ENCODE measurements at regions not wholly inside any gene's neighbourhood (a gene's known extent, or its start where the extent isn't known, plus 50 kb on each side); places are given as distances from the start of the nearest gene placed in this dataset.
"Not testable (repeated sequence)": the region's sequence is repeated elsewhere in the genome, so short reads cannot be mapped to it uniquely, and the experiment has no call there.

DNA sequence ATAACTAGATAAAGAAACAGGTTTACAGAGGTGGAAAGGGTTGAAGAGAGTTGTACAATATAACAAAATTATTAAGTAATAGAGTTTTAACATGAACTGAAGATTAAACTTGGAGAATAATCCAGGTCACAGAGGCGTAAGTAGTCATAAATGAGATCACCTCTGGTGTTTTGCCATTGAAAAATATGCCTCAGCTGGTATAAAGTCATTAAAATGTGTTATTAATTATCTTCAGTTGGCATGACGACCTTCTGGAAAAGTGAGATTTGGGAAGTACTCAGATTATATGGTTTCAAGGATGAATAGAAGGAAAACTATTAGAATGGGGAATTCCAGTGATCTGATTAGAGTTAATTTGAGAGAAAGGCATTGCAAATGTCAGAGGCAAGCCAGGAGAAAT lies 237.5 kb upstream of the ANXA10 start:
- DNase-seq: no peak

GRCh38 chr4:167858127-167858526 lies 234.2 kb upstream of the ANXA10 start:
- DNase-seq: not testable (repeated sequence)

- DNase-seq: no peak
Measured at GRCh38 chr4:167867191-167867590, 225.1 kb upstream of the ANXA10 start.

GRCh38 chr4:167868163-167868562 lies 224.2 kb upstream of the ANXA10 start:
- DNase-seq: no peak

DNA sequence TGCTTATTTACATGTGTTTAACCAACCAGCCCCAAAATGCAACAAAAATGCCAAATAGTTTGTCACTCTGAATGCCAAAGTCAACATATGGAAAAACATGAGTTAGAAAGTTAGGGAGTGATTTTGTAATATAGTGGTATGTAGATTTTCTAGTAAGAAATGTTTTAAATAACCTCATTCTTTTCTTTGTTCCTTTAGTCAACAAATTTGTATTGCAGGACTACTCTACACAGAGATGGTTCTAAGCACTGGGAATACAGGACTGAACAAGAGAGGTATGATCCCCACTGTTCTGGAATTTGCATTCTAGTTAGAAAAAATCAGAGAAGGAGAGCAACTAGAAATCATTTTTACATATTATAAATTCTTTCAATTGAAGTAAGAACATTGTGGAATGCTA lies 218.8 kb upstream of the ANXA10 start:
- DNase-seq: no peak

- not testable (repeated sequence) for DNase-seq
Measured at GRCh38 chr4:167876091-167876490, 216.2 kb upstream of the ANXA10 start.

- DNase-seq: not testable (repeated sequence)
Measured at GRCh38 chr4:167877826-167878225, 214.5 kb upstream of the ANXA10 start.

- no peak for DNase-seq
Measured at GRCh38 chr4:167883266-167883665, 209.1 kb upstream of the ANXA10 start.

DNA sequence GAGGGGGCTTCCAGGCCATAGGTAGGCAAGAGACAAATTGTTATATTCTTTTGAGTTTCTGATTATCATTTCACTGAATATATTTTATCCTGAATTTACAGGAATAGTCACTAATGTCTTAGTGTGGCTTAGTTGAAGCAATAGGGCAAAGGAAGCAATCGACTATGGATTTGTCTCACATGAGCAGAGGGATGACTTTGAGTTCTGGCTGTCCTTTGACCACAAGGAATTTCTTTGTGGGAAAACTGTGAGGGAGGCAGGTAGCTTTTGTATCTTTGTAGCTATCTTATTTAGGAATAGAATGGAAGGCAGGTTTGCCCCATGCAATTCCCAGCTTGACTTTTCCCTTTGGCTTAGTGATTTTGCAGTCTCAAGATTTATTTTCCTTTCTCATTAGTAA lies 207.3 kb upstream of the ANXA10 start:
- no peak for DNase-seq

- DNase-seq: no peak
Measured at GRCh38 chr4:167885872-167886271, 206.5 kb upstream of the ANXA10 start.

DNA sequence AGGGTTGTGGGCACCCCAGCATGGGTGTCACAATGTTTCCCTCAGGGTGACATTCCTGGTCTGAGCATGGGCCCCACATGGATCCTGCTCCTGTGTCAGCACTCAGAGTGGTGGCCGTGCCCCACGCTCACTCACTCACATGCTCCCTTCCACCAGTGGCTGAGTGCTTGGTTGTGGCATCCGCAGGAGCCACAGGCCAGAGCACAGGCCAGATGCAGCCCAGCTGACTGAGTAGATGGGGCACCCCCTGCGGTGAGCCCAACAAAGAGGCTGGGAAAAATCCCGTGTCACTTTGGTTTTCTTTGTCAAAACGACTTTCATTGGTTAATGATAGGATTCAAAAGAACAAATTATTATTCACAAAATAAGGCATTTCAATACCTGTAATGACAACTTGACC lies 204.6 kb upstream of the ANXA10 start:
- DNase-seq: no peak

DNA sequence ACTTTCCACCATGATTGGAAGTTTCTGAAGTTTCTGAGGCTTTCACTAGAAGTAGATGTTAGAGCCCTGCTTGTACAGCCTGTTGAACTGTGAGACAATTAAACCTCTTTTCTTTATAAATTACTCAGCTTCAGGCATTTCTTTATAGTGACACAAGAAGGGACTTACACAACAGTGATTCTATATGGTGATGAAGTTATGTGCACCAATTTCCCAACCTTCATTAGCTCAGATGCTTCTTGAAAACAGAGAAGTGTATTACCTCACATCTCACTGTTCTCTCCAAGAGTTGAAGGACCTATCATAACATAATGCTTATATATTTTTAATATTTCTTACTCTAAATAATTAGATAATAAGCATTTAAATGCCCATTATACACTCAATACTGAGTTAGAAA lies 202.1 kb upstream of the ANXA10 start:
- no peak for DNase-seq

DNA sequence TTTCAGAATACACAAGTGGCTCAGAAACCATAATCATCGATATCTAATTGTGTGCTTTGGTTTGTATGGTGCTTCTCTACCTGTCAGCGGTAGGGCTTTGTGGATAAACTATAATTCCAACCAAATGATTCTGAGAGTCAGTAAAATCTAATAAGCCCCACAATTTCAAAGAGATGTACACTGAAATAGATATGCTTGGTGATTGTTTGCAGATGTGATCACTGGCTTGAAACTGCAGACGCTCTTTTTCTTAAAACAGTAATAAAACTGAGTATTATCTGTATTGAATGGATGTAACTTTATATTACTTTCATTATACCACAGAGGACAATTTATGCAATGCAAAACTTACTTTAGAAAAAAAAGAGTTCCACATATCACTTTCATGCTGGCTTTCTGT lies 198.8 kb upstream of the ANXA10 start:
- DNase-seq: no peak

DNA sequence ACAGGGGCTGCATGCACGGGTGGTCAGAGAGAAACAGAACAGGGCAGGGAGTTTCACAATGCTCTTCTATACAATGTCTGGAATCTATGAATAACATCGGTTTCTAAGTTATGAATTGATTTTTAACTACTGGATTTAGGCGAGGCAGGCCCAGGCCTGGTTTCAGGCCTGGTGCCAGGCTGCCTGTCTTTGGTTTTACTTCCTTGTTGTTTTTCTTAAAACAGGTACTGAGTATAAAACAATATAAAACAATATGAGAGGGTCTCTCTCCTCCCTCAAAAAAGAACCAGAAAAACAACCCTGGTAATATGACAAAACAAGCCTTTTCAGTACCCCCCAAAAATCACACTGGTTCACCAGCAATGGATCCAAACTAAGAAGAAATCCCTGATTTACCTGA lies 196.1 kb upstream of the ANXA10 start:
- DNase-seq: not testable (repeated sequence)

- DNase-seq: no peak
Measured at GRCh38 chr4:167897116-167897515, 195.2 kb upstream of the ANXA10 start.

GRCh38 chr4:167903291-167903721 lies 189.0 kb upstream of the ANXA10 start:
- no peak for DNase-seq

DNA sequence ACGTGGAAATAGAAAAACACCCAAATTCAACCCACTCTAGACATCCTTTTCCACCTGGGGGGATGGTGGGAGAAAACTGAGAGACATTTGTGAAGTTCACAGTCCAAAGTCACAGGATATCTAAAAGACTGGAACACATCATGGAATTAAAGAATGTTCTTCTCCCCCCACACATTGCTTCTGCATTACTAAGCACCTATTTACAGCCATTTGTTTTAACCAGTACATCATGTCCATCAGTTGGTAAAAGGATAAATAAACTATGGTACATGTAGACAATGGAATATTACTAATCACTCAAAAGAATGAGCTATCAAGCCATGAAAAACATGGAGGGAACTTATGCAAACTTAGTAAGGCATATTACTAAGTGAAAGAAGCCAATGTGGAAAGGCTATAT lies 185.5 kb upstream of the ANXA10 start:
- DNase-seq: no peak

GRCh38 chr4:167908816-167909215 lies 183.5 kb upstream of the ANXA10 start:
- DNase-seq: no peak

GRCh38 chr4:167912535-167912934 lies 179.8 kb upstream of the ANXA10 start:
- DNase-seq: not testable (repeated sequence)

- no peak for DNase-seq
Measured at GRCh38 chr4:167918077-167918476, 174.3 kb upstream of the ANXA10 start.

GRCh38 chr4:167930166-167930565 lies 162.2 kb upstream of the ANXA10 start:
- no peak for DNase-seq

DNA sequence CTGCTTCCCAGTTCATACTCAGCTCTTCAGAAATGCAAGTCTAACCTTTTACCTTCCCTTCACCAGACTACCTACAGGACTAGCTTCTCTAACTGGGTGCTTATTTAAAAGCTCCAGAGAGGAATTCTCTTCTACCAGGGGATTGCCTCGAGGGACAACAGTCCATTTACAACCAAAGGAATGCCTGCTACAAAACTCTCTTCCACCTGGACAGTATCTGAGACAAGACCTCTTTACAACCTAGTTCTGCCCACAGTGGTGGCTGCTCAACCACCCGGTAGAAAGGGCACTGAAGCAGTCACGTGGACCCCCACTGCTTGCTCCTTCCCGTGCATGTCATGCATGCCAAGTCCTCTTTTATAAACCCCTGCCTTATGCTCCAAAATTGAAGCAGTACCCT lies 158.1 kb upstream of the ANXA10 start:
- DNase-seq: no peak

DNA sequence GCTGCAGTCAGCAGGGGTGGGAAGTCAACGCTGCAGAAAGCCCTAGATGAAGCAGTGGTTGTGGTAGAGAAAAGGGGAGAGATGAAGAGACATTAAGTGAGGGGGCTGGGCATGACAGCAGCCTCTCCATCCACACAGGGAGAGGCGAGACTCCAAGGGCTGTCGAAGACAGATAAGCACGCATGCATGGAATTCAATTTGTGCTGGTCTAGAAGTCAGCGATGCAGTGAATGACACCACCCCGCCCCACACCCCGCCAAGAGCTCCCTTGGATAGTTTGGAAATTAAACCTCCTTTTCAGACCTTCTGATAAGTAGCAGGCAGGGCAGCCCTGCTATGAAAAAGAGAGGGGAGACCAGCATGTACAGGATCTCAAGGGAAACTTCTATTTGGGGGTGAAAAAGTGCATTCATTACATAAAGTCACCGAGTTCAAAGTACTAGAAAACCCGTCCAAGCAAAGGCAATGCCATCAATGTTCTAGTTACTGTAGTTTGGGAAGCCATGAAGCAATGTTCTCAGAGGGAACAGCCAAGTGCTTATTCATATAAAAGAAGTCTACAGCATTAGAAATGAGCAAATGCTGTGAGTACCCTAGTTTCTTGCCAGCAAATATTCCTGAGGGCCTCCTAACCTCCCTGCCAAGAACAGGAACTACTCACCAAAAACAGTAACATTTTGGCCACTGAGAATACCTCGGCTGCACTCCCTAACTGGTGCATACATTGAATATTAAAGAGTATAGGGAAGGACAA lies 152.3 kb upstream of the ANXA10 start:
- DNase-seq: no peak

DNA sequence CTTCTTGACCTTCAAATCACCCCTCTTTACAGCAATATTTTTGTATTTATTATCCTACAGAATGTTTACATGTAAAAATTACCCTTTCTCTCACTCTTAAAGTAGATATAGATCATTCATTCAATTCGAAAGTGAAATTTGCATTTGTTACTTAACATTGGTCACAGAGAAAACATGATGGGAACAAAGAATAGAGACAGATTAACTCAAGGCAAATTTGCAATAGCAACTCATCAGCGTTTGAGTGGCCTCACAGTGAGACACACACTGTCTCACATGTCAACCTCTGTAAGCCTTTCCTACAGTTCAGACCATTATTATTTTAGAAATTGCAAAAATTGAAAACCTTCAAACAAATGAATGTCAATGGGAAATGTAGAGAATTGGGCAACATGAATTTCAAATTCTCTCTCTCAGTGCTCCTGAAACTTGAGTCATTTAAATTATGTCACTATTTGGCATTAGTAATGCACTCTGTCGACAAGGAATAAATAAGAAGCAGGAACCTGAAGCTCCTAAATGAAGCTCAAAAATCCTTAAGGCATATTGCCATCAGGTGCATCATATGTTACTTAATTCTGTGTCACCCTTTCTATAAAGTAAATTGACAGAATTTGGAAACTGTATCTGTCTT lies 148.3 kb upstream of the ANXA10 start:
- no peak for DNase-seq

DNA sequence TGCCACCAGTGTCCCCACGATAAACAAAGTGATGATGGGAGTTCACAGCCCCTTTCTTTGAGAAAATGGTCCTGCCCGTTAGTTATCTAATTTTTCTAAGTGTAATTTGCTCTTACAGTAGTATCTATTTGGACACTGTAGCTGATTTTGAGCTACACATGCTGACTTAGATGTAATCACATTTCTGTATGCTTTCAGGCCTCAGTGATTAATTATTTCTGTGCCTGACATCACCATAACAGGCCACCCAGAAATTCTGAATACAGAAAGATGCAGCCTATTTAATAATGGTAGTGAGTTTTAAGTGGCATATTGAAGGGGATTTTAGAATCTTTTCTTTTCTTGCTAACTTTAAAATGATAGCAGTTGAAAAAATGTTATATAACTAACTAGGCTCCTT lies 147.6 kb upstream of the ANXA10 start:
- DNase-seq: no peak

All from stimulated activated CD4-positive, alpha-beta T cell treated with anti-CD3 and anti-CD28 coated beads, Interleukin-15, amount 100 ng/mL, for 24 hours (primary cell).